Astrocyte of the cerebellum (primary cell): ENCODE measurements at regions not wholly inside any gene's neighbourhood (a gene's known extent, or its start where the extent isn't known, plus 50 kb on each side); places are given as distances from the start of the nearest gene placed in this dataset.

Experiments used
- DNase-seq: peaks from one replicate; pipeline ENCODE4 v3.0.0-alpha.2; 2011; ENCODE audit warnings: low read depth
- H3K4me3 ChIP-seq: 2 replicates; pipeline ENCODE4 v1.5.1; 2011; ENCODE audit warnings: mild to moderate bottlenecking, low read depth, low read length, moderate library complexity
- CTCF ChIP-seq: IDR thresholded peaks from 2 replicates; pipeline ENCODE4 v1.5.1; 2012; ENCODE audit warnings: low read length, low read depth, moderate library complexity, mild to moderate bottlenecking; ENCODE audit errors: missing control alignments
- in situ Hi-C: cut with HindIII; loops from 2 replicates; pipeline ENCODE4 v1.10.0; 2017; ENCODE audit warnings: low sequenced_read_pairs

- in situ Hi-C loops: no loop called here
- no peak for TF ChIP-seq CTCF
- no peak overlapping the region for H3K4me3 ChIP-seq
- DNase-seq: no peak
Observed at GRCh38 chr5:14090755-14091154, 52.4 kb upstream of the TRIO start.

GRCh38 chr5:14090290-14090689 lies 52.9 kb upstream of the TRIO start:
- DNase-seq: no peak
- H3K4me3 ChIP-seq: no peak overlapping the region
- TF ChIP-seq CTCF: no peak
- in situ Hi-C loops: no loop called here

- H3K4me3 ChIP-seq: no peak overlapping the region
- TF ChIP-seq CTCF: no peak
- in situ Hi-C loops: no loop called here
- DNase-seq: no peak
Observed at GRCh38 chr5:14089198-14089597, 53.9 kb upstream of the TRIO start.

DNA sequence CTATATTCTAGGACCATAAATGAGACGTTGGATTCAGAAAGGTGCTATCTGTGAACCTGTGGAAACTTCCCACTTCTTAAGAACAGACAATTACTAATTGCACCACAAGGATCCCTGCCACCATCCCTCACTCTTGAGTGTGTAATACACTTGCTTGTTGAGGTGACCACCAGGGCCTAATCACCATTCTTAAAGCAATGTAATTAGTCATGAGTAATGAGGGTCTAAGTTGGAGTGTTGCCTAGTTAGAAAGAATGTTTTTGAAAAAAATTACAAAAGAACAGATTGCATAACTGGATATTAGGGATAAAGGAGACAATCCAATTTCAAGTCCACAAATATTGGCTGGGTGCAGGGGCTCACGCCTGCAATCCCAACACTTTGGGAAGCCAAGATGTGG lies 56.9 kb upstream of the TRIO start:
- TF ChIP-seq CTCF: no peak
- in situ Hi-C loops: no loop called here
- H3K4me3 ChIP-seq: no peak overlapping the region
- no peak for DNase-seq

DNA sequence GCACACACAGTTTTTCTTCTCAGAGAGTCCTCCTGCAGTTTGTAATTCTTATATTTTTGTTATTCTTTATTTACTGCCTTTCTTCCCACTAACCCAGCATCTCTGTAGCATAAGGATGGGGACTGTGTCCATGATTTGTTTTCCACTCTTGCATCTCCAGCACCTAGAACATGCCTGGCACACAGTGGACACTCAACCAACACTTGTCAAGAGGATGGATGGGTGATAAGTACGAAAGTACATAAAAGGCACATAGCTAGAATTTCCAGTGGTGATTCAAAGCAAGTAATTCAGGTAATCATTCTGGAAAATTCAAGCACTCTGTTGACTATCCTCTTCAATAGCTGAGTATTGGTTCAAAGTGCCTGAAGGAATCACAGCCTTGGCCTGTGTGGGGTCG lies 60.2 kb upstream of the TRIO start:
- no peak for TF ChIP-seq CTCF
- in situ Hi-C loops: no loop called here
- no peak overlapping the region for H3K4me3 ChIP-seq
- no peak for DNase-seq

- in situ Hi-C loops: no loop called here
Observed at GRCh38 chr5:14082523-14082922, 60.6 kb upstream of the TRIO start.

More at GRCh38 chr5:14082523-14082922, 60.6 kb upstream of the TRIO start:
- TF ChIP-seq CTCF: no peak
- H3K4me3 ChIP-seq: no peak overlapping the region
- no peak for DNase-seq
